ENCODE measurements at regions not wholly inside any gene's neighbourhood (a gene's known extent, or its start where the extent isn't known, plus 50 kb on each side); places are given as distances from the start of the nearest gene placed in this dataset.
"Not testable (repeated sequence)": the region's sequence is repeated elsewhere in the genome, so short reads cannot be mapped to it uniquely, and the experiment has no call there.

- DNase-seq: peak; percentile 91
Observed at GRCh38 chr7:119175911-119176627, 951.6 kb downstream of the ANKRD7 start.

GRCh38 chr7:119177863-119178262 lies 953.4 kb downstream of the ANKRD7 start:
- no peak for DNase-seq

GRCh38 chr7:119184124-119184788 lies 959.8 kb downstream of the ANKRD7 start:
- DNase-seq: no peak

GRCh38 chr7:119196183-119196582 lies 971.7 kb downstream of the ANKRD7 start:
- no peak for DNase-seq

- DNase-seq: no peak
Observed at GRCh38 chr7:119197172-119197876, 972.8 kb downstream of the ANKRD7 start.

- peak; percentile 54 for DNase-seq
Observed at GRCh38 chr7:119197877-119198527, 973.5 kb downstream of the ANKRD7 start.

- DNase-seq: no peak
Observed at GRCh38 chr7:119219663-119220062, 995.2 kb downstream of the ANKRD7 start.

- no peak for DNase-seq
Observed at GRCh38 chr7:119223930-119224329, 999.4 kb downstream of the ANKRD7 start.

GRCh38 chr7:119228482-119228881 lies 1004.0 kb downstream of the ANKRD7 start:
- no peak for DNase-seq

- no peak for DNase-seq
Observed at GRCh38 chr7:119232091-119232490, 1007.6 kb downstream of the ANKRD7 start.

- DNase-seq: no peak
Observed at GRCh38 chr7:119233015-119233414, 1008.5 kb downstream of the ANKRD7 start.

- no peak for DNase-seq
Observed at GRCh38 chr7:119252962-119253361, 1020.0 kb upstream of the KCND2 start.

GRCh38 chr7:119254742-119255141 lies 1018.2 kb upstream of the KCND2 start:
- DNase-seq: no peak

- DNase-seq: no peak
Observed at GRCh38 chr7:119256001-119256400, 1017.0 kb upstream of the KCND2 start.

- no peak for DNase-seq
Observed at GRCh38 chr7:119256446-119257131, 1016.4 kb upstream of the KCND2 start.

- not testable (repeated sequence) for DNase-seq
Observed at GRCh38 chr7:119266790-119267189, 1006.2 kb upstream of the KCND2 start.

- peak; percentile 79 for DNase-seq
Observed at GRCh38 chr7:119270045-119270464, 1002.9 kb upstream of the KCND2 start.

- no peak for DNase-seq
Observed at GRCh38 chr7:119270644-119271043, 1002.3 kb upstream of the KCND2 start.

- DNase-seq: no peak
Observed at GRCh38 chr7:119271147-119271779, 1001.7 kb upstream of the KCND2 start.

- no peak for DNase-seq
Observed at GRCh38 chr7:119281181-119281846, 991.7 kb upstream of the KCND2 start.

GRCh38 chr7:119283353-119283752 lies 989.6 kb upstream of the KCND2 start:
- no peak for DNase-seq

GRCh38 chr7:119288416-119288815 lies 984.6 kb upstream of the KCND2 start:
- no peak for DNase-seq
